WTC11 (cell line): ENCODE measurements at regions not wholly inside any gene's neighbourhood (a gene's known extent, or its start where the extent isn't known, plus 50 kb on each side); places are given as distances from the start of the nearest gene placed in this dataset.

ENCODE experiments used
- ATAC-seq: fragments of 200-7000 bp; cut with Tn5 transposase; 2 replicates; pipeline ENCODE4 v1.10.0; 2021; ENCODE audit warnings: mild to moderate bottlenecking, moderate library complexity
- CTCF ChIA-PET: fragments of 300-600 bp; sonication (Branson Sonifier 250); formaldehyde crosslinking; loops from one replicate; lab custom pipeline; 2021; ENCODE audit warnings: antibody characterized with exemption; lab: Charles Lee
- POLR2A ChIA-PET: fragments of 350-600 bp; sonication (Branson Sonifier 250); formaldehyde crosslinking; loops from one replicate; lab custom pipeline; 2021; ENCODE audit warnings: antibody characterized with exemption; lab: Charles Lee
- DNase-seq: peaks from one replicate; pipeline ENCODE4 v3.0.0; 2021; ENCODE audit warnings: low spot score
- H3K27ac Mint-ChIP-seq: 2 replicates; pipeline ENCODE4 v1.8.0; 2021; ENCODE audit warnings: mixed read lengths
- H3K27me3 Mint-ChIP-seq: 2 replicates; pipeline ENCODE4 v1.8.0; 2021; ENCODE audit warnings: low read depth, mild to moderate bottlenecking, moderate library complexity, mixed read lengths
- H3K36me3 Mint-ChIP-seq: 2 replicates; pipeline ENCODE4 v1.8.0; 2021; ENCODE audit warnings: mixed read lengths
- H3K4me1 Mint-ChIP-seq: 2 replicates; pipeline ENCODE4 v1.8.0; 2022; ENCODE audit warnings: mixed read lengths
- H3K4me3 Mint-ChIP-seq: 2 replicates; pipeline ENCODE4 v1.8.0; 2021; ENCODE audit warnings: mild to moderate bottlenecking, moderate library complexity, mixed read lengths
- H3K9me3 Mint-ChIP-seq: 2 replicates; pipeline ENCODE4 v1.8.0; 2021; ENCODE audit warnings: mixed read lengths
- CBFB ChIP-seq: sonication (generic); formaldehyde crosslinking; IDR thresholded peaks from 2 replicates; pipeline ENCODE4 v1.8.1; 2022; ENCODE audit warnings: mild to moderate bottlenecking, low read depth, missing genetic modification reagents
- CREB1 ChIP-seq: sonication (generic); formaldehyde crosslinking; IDR thresholded peaks from 2 replicates; pipeline ENCODE4 v1.8.0; 2023; ENCODE audit warnings: mild to moderate bottlenecking, missing genetic modification reagents
- CREM ChIP-seq: sonication (generic); formaldehyde crosslinking; IDR thresholded peaks from 2 replicates; pipeline ENCODE4 v1.8.1; 2022; ENCODE audit warnings: mild to moderate bottlenecking, missing genetic modification reagents, moderate library complexity
- E2F4 ChIP-seq: sonication (generic); formaldehyde crosslinking; IDR thresholded peaks from 2 replicates; pipeline ENCODE4 v1.8.1; 2022; ENCODE audit warnings: low read depth, mild to moderate bottlenecking, moderate library complexity, missing genetic modification reagents, borderline replicate concordance
- ERG ChIP-seq: fragments of 250-450 bp; sonication (Bioruptor Pico); IDR thresholded peaks from 2 replicates; pipeline ENCODE4 v1.8.0; 2021; ENCODE audit warnings: mild to moderate bottlenecking
- FOXJ3 ChIP-seq: sonication (generic); formaldehyde crosslinking; IDR thresholded peaks from 2 replicates; pipeline ENCODE4 v1.9.0; 2021; ENCODE audit warnings: missing genetic modification reagents, mild to moderate bottlenecking, borderline replicate concordance
- JAZF1 ChIP-seq: fragments of 250-450 bp; sonication (Bioruptor Pico); IDR thresholded peaks from 2 replicates; pipeline ENCODE4 v1.9.0; 2021; ENCODE audit warnings: moderate library complexity, mild to moderate bottlenecking, inconsistent platforms
- MLX ChIP-seq: sonication (generic); formaldehyde crosslinking; IDR thresholded peaks from 2 replicates; pipeline ENCODE4 v1.8.1; 2023; ENCODE audit warnings: mild to moderate bottlenecking, missing genetic modification reagents, moderate library complexity
- OVOL2 ChIP-seq: fragments of 250-450 bp; sonication (Bioruptor Pico); IDR thresholded peaks from 2 replicates; pipeline ENCODE4 v1.9.0; 2021; ENCODE audit warnings: mild to moderate bottlenecking, borderline replicate concordance
- SMAD3 ChIP-seq: sonication (generic); formaldehyde crosslinking; IDR thresholded peaks from 2 replicates; pipeline ENCODE4 v1.8.0; 2022; ENCODE audit warnings: missing genetic modification reagents, mild to moderate bottlenecking, borderline replicate concordance
- SMAD4 ChIP-seq: sonication (generic); formaldehyde crosslinking; IDR thresholded peaks from 2 replicates; pipeline ENCODE4 v1.8.0; 2022; ENCODE audit warnings: mild to moderate bottlenecking, missing genetic modification reagents
- SOX15 ChIP-seq: fragments of 250-450 bp; sonication (Bioruptor Pico); IDR thresholded peaks from 2 replicates; pipeline ENCODE4 v1.9.0; 2021; ENCODE audit warnings: mild to moderate bottlenecking
- USF1 ChIP-seq: sonication (generic); formaldehyde crosslinking; IDR thresholded peaks from 2 replicates; pipeline ENCODE4 v1.8.0; 2022; ENCODE audit warnings: mild to moderate bottlenecking, missing genetic modification reagents
- ZMAT4 ChIP-seq: fragments of 250-450 bp; sonication (Bioruptor Pico); IDR thresholded peaks from 2 replicates; pipeline ENCODE4 v1.9.0; 2021; ENCODE audit warnings: mild to moderate bottlenecking
- ZNF121 ChIP-seq: sonication (generic); formaldehyde crosslinking; IDR thresholded peaks from 2 replicates; pipeline ENCODE4 v1.8.0; 2023; ENCODE audit warnings: missing genetic modification reagents
- ZNF425 ChIP-seq: fragments of 250-450 bp; sonication (Bioruptor Pico); conservative IDR thresholded peaks from 2 replicates; pipeline ENCODE4 v1.9.0; 2021; ENCODE audit warnings: mild to moderate bottlenecking
- ZNF532 ChIP-seq: fragments of 250-450 bp; sonication (Bioruptor Pico); IDR thresholded peaks from 2 replicates; pipeline ENCODE4 v1.9.0; 2021; ENCODE audit warnings: mild to moderate bottlenecking, borderline replicate concordance
- ZNF671 ChIP-seq: fragments of 250-450 bp; sonication (Bioruptor Pico); IDR thresholded peaks from 2 replicates; pipeline ENCODE4 v1.8.0; 2021; ENCODE audit warnings: mild to moderate bottlenecking

GRCh38 chr1:219817914-219818313, 110.4 kb downstream of the SLC30A10 start:
- ChIA-PET CTCF (no interaction called here), POLR2A (no interaction called here)
- no peaks in the 10 kb centered on the region for H3K27me3 Mint-ChIP-seq
- H3K27ac Mint-ChIP-seq: no peak overlapping the region
- 0 out of 2 replicates have a peak, but pooled peaks cover 11% of the 10 kb centered on the region for H3K9me3 Mint-ChIP-seq
- no peaks in the 10 kb centered on the region for H3K36me3 Mint-ChIP-seq
- TF ChIP-seq CREM (CRISPR knock-in tag): no peak
- TF ChIP-seq ERG: no peak
- DNase-seq (no peak), ATAC-seq (no peak)
- no peak overlapping the region for H3K4me3 Mint-ChIP-seq
- peaks cover 16% of the 10 kb centered on the region for H3K4me1 Mint-ChIP-seq

- DNase-seq (no peak), ATAC-seq (no peak)
- no peak overlapping the region for H3K4me3 Mint-ChIP-seq
- H3K4me1 Mint-ChIP-seq: peaks cover 5% of the 10 kb centered on the region; the same call in 1 of the 2 replicates
- no peak overlapping the region for H3K27ac Mint-ChIP-seq
- H3K27me3 Mint-ChIP-seq: no peaks in the 10 kb centered on the region
- POLR2A ChIA-PET: no interaction called here
- H3K9me3 Mint-ChIP-seq: no peaks in the 10 kb centered on the region
- H3K36me3 Mint-ChIP-seq: no peaks in the 10 kb centered on the region
- no peak for TF ChIP-seq CREB1 (CRISPR knock-in tag)
- TF ChIP-seq SOX15: no peak
- TF ChIP-seq CREM (CRISPR knock-in tag): no peak
- TF ChIP-seq ZNF532 (CRISPR knock-in tag): no peak
- no peak for TF ChIP-seq SMAD4 (CRISPR knock-in tag)
- TF ChIP-seq MLX (CRISPR knock-in tag): no peak
- TF ChIP-seq ZMAT4 (CRISPR knock-in tag): no peak
- TF ChIP-seq JAZF1 (CRISPR knock-in tag): no peak
- TF ChIP-seq SMAD3 (CRISPR knock-in tag): no peak
- TF ChIP-seq E2F4 (CRISPR knock-in tag): no peak
- no peak for TF ChIP-seq USF1 (CRISPR knock-in tag)
- no peak for TF ChIP-seq ZNF425 (CRISPR knock-in tag)
- no peak for TF ChIP-seq CBFB (CRISPR knock-in tag)
- TF ChIP-seq ZNF671 (CRISPR knock-in tag): no peak
- TF ChIP-seq FOXJ3 (CRISPR knock-in tag): no peak
- no peak for TF ChIP-seq OVOL2 (CRISPR knock-in tag)
- no peak for TF ChIP-seq ZNF121
- no peak for TF ChIP-seq ERG
- CTCF ChIA-PET: interaction anchor here (0.7 to 3.3 kb wide), 28 partner anchors 8 to 1553 kb away, joined by 3 to 24 read pairs (median 4); partner anchors contain the start of gene BPNT1
These were observed 115.1 kb downstream of the SLC30A10 start for GRCh38 chr1:219813294-219813693.
